ENCODE measurements at regions not wholly inside any gene's neighbourhood (a gene's known extent, or its start where the extent isn't known, plus 50 kb on each side); places are given as distances from the start of the nearest gene placed in this dataset.
"Not testable (repeated sequence)": the region's sequence is repeated elsewhere in the genome, so short reads cannot be mapped to it uniquely, and the experiment has no call there.

- DNase-seq = no peak
These were observed 111.3 kb upstream of the MIR17HG start for GRCh38 chr13:91236182-91236581.

- DNase-seq = no peak
These were observed 110.6 kb upstream of the MIR17HG start for GRCh38 chr13:91236921-91237320.

- DNase-seq = no peak
These were observed 109.5 kb upstream of the MIR17HG start for GRCh38 chr13:91238036-91238435.

- DNase-seq = no peak
These were observed 107.1 kb upstream of the MIR17HG start for GRCh38 chr13:91240341-91240740.

GRCh38 chr13:91241221-91241933 is 106.1 kb upstream of the MIR17HG start:
- DNase-seq = no peak

GRCh38 chr13:91242652-91243051 is 104.8 kb upstream of the MIR17HG start:
- DNase-seq = no peak

GRCh38 chr13:91245288-91245687 is 102.2 kb upstream of the MIR17HG start:
- no peak for DNase-seq

GRCh38 chr13:91247768-91248167 is 99.7 kb upstream of the MIR17HG start:
- no peak for DNase-seq

GRCh38 chr13:91248249-91248648 is 99.2 kb upstream of the MIR17HG start:
- no peak for DNase-seq

- no peak for DNase-seq
These were observed 98.1 kb upstream of the MIR17HG start for GRCh38 chr13:91249370-91249769.

- no peak for DNase-seq
These were observed 97.6 kb upstream of the MIR17HG start for GRCh38 chr13:91249861-91250260.

GRCh38 chr13:91251573-91251972 is 95.9 kb upstream of the MIR17HG start:
- DNase-seq = not testable (repeated sequence)

- DNase-seq = no peak
These were observed 83.0 kb upstream of the MIR17HG start for GRCh38 chr13:91264484-91264883.

GRCh38 chr13:91269237-91269636 is 78.2 kb upstream of the MIR17HG start:
- no peak for DNase-seq

- no peak for DNase-seq
These were observed 77.5 kb upstream of the MIR17HG start for GRCh38 chr13:91270031-91270430.

GRCh38 chr13:91272235-91272777 is 75.2 kb upstream of the MIR17HG start:
- DNase-seq = no peak

- DNase-seq = no peak
These were observed 73.8 kb upstream of the MIR17HG start for GRCh38 chr13:91273675-91274074.

- DNase-seq = no peak
These were observed 70.3 kb upstream of the MIR17HG start for GRCh38 chr13:91277013-91277676.

GRCh38 chr13:91278291-91278690 is 69.2 kb upstream of the MIR17HG start:
- DNase-seq = no peak

- no peak for DNase-seq
These were observed 68.6 kb upstream of the MIR17HG start for GRCh38 chr13:91278888-91279287.

- DNase-seq = no peak
These were observed 66.7 kb upstream of the MIR17HG start for GRCh38 chr13:91280801-91281200.

GRCh38 chr13:91284335-91284734 is 63.2 kb upstream of the MIR17HG start:
- no peak for DNase-seq

GRCh38 chr13:91286317-91286716 is 61.2 kb upstream of the MIR17HG start:
- no peak for DNase-seq

GRCh38 chr13:91291078-91291477 is 56.4 kb upstream of the MIR17HG start:
- DNase-seq = no peak
